Smooth muscle cell (in vitro differentiated cells): ENCODE measurements at regions not wholly inside any gene's neighbourhood (a gene's known extent, or its start where the extent isn't known, plus 50 kb on each side); places are given as distances from the start of the nearest gene placed in this dataset.

ENCODE experiments used
- DNase-seq: peaks from one replicate; lab custom pipeline; 2025; ENCODE audit not compliant: unreplicated experiment; lab: John Stamatoyannopoulos, UW
- H2AFZ ChIP-seq: fragments of 200-600 bp; sonication (generic); 2 replicates; pipeline ENCODE4 v1.6.0; 2016; ENCODE audit warnings: antibody characterized with exemption, low read depth, mild to moderate bottlenecking
- H3F3A ChIP-seq: fragments of 200-600 bp; sonication (generic); 2 replicates; pipeline ENCODE4 v1.6.0; 2017; ENCODE audit warnings: antibody characterized with exemption, low read depth
- H3K27ac ChIP-seq: fragments of 200-600 bp; sonication (generic); 2 replicates; pipeline ENCODE4 v1.5.1; 2016; ENCODE audit warnings: low read depth, mild to moderate bottlenecking
- H3K27me3 ChIP-seq: fragments of 200-600 bp; sonication (generic); 2 replicates; pipeline ENCODE4 v1.6.1; 2016; ENCODE audit warnings: low read depth, mild to moderate bottlenecking
- H3K36me3 ChIP-seq: fragments of 200-600 bp; sonication (generic); 2 replicates; pipeline ENCODE4 v1.5.1; 2016; ENCODE audit warnings: low read depth
- H3K4me1 ChIP-seq: fragments of 200-600 bp; sonication (generic); 2 replicates; pipeline ENCODE4 v1.5.1; 2016; ENCODE audit warnings: low read depth
- H3K4me2 ChIP-seq: fragments of 200-600 bp; sonication (generic); 2 replicates; pipeline ENCODE4 v1.6.0; 2016; ENCODE audit warnings: mild to moderate bottlenecking
- H3K4me3 ChIP-seq: fragments of 200-600 bp; sonication (generic); 2 replicates; pipeline ENCODE4 v1.5.1; 2016; ENCODE audit warnings: mild to moderate bottlenecking
- H3K79me2 ChIP-seq: fragments of 200-600 bp; sonication (generic); 2 replicates; pipeline ENCODE4 v1.6.0; 2016; ENCODE audit warnings: low read depth, mild to moderate bottlenecking
- H3K9ac ChIP-seq: fragments of 200-600 bp; sonication (generic); 2 replicates; pipeline ENCODE4 v1.6.0; 2016; ENCODE audit warnings: low read depth
- H3K9me3 ChIP-seq: fragments of 200-600 bp; sonication (generic); replicated peaks from 2 replicates; pipeline ENCODE4 v1.5.1; 2016; ENCODE audit warnings: low read depth
- H4K20me1 ChIP-seq: fragments of 200-600 bp; sonication (generic); 2 replicates; pipeline ENCODE4 v1.6.0; 2016; ENCODE audit warnings: low read depth
- WGBS: methylation state at CpG from one replicate; pipeline ENCODE4 v1.1.7; 2016; ENCODE audit warnings: low lambda C conversion rate; 5-methylcytosine and 5-hydroxymethylcytosine counted together
- TF ChIP-seq, protein P1 (sequence below): fragments of 200-600 bp; sonication (generic); IDR thresholded peaks from 2 replicates; pipeline ENCODE4 v1.5.1; 2017; ENCODE audit warnings: borderline replicate concordance, mild to moderate bottlenecking, antibody characterized with exemption; ENCODE audit not compliant: insufficient read depth, poor library complexity, severe bottlenecking

DNA sequence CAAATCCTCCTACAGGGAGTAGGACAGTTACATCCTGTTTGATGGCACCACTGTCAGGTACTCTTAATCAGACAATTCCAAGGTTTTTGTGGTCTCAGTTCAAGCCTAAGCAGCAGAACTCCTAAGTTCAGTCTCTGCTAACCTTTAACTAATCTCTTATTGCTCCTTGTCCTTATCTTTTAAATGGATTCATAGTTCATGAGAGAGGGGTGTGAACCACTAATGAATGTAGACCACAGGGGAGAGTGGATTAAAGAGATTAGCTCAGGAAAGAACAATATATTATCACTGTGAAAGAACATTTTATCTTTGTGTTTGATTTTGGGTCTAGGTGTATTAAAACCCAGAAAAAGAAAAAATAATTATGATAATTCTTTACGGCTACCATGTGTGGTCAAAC, 168.9 kb downstream of the DCK start:
- H3K9me3 ChIP-seq, result no peaks in the 10 kb centered on the region
- TF ChIP-seq, protein P1, sequence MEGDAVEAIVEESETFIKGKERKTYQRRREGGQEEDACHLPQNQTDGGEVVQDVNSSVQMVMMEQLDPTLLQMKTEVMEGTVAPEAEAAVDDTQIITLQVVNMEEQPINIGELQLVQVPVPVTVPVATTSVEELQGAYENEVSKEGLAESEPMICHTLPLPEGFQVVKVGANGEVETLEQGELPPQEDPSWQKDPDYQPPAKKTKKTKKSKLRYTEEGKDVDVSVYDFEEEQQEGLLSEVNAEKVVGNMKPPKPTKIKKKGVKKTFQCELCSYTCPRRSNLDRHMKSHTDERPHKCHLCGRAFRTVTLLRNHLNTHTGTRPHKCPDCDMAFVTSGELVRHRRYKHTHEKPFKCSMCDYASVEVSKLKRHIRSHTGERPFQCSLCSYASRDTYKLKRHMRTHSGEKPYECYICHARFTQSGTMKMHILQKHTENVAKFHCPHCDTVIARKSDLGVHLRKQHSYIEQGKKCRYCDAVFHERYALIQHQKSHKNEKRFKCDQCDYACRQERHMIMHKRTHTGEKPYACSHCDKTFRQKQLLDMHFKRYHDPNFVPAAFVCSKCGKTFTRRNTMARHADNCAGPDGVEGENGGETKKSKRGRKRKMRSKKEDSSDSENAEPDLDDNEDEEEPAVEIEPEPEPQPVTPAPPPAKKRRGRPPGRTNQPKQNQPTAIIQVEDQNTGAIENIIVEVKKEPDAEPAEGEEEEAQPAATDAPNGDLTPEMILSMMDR, result no peak
- no peak overlapping the region for H3K27ac ChIP-seq
- no peak overlapping the region for H2AFZ ChIP-seq
- no peaks in the 10 kb centered on the region for H3K79me2 ChIP-seq
- H3F3A ChIP-seq, result no peaks in the 10 kb centered on the region
- no peaks in the 10 kb centered on the region for H3K36me3 ChIP-seq
- no peak overlapping the region for H3K9ac ChIP-seq
- H3K4me3 ChIP-seq, result no peak overlapping the region
- H4K20me1 ChIP-seq, result no peaks in the 10 kb centered on the region
- no peaks in the 10 kb centered on the region for H3K27me3 ChIP-seq
- DNase-seq, result no peak
- WGBS, result 100% methylated on average over 1 of the region's 1 CpG
- H3K4me2 ChIP-seq, result no peak overlapping the region
- H3K4me1 ChIP-seq, result no peaks in the 10 kb centered on the region

DNA sequence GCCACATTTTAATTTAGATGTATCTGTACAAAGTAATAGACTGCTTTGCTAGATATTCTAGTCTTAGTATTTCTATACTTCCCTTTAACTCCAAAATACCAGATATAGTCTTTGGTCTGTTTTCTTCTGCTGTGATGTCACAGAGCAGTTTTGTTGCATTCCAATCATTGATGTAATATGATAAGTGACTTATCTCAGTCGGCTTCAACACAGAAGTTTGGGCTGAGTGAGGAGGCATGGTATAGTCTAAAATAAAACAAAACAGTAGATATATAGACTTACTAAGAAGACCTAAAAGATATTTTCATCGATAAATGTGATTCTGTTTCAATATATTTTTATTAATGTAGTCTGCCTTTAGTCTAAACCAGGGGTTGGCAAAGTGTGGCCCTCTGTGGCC, 169.9 kb downstream of the DCK start:
- no peak for DNase-seq
- H3K27ac ChIP-seq, result no peak overlapping the region
- no peak overlapping the region for H3K9ac ChIP-seq
- H3K9me3 ChIP-seq, result no peaks in the 10 kb centered on the region
- H3K36me3 ChIP-seq, result no peaks in the 10 kb centered on the region
- TF ChIP-seq, protein P1, result no peak
- H2AFZ ChIP-seq, result peak overlapping the region; percentile 9
- H3K27me3 ChIP-seq, result no peaks in the 10 kb centered on the region
- no peaks in the 10 kb centered on the region for H4K20me1 ChIP-seq
- WGBS, result 41% methylated on average over 2 of the region's 2 CpGs
- no peaks in the 10 kb centered on the region for H3K4me1 ChIP-seq
- no peaks in the 10 kb centered on the region for H3K79me2 ChIP-seq
- no peaks in the 10 kb centered on the region for H3F3A ChIP-seq
- H3K4me2 ChIP-seq, result no peak overlapping the region
- no peak overlapping the region for H3K4me3 ChIP-seq

DNA sequence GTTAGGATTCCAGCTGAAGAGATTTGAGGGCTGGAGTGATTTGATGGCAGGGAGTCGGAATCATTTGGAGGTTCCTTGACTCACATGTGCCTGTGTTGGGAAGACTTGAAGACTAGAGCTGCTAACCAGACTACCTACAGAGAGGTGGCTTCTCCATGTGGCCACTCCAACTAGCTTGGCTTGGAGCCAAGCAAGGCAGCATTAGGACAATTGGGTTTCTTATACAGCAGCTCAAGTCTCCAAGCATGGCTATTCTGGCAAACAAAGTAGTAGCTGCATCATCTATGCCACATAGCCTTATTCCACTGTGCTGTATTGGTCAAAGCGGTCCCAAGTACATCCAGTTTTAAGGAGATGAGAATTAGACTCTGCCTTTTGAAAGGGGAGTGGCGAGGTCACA, 171.7 kb upstream of the SLC4A4 start:
- H3K27me3 ChIP-seq, result no peaks in the 10 kb centered on the region
- no peak overlapping the region for H3K4me2 ChIP-seq
- no peaks in the 10 kb centered on the region for H3F3A ChIP-seq
- 95% methylated on average over 3 of the region's 3 CpGs for WGBS
- no peaks in the 10 kb centered on the region for H3K36me3 ChIP-seq
- no peak overlapping the region for H3K27ac ChIP-seq
- H3K9me3 ChIP-seq, result no peaks in the 10 kb centered on the region
- H2AFZ ChIP-seq, result no peak overlapping the region
- H4K20me1 ChIP-seq, result no peaks in the 10 kb centered on the region
- no peak overlapping the region for H3K4me3 ChIP-seq
- H3K9ac ChIP-seq, result no peak overlapping the region
- TF ChIP-seq, protein P1, result no peak
- no peaks in the 10 kb centered on the region for H3K4me1 ChIP-seq
- H3K79me2 ChIP-seq, result no peaks in the 10 kb centered on the region
- DNase-seq, result no peak

DNA sequence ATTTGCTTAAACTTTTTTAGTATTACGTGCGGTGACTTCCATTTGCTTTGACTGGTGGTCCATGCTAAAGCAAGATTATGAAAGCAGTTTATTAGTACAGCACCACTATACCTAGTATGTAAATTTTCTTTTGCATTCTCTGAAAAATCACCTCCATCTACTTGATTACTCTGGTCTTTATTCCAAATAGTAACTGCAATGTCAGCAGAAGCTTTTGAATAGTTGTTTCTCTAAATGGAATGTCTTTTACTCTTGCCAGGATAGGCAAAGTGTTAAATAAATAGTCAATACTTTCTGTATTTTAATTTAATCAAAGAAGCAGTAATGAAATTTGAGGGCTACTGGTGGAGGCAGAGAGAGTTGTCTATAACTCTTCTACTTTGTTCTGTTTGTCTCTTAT, 167.2 kb upstream of the SLC4A4 start:
- Histone ChIP-seq H3K9me3 (no peaks in the 10 kb centered on the region), H3K27me3 (no peaks in the 10 kb centered on the region), H3K27ac (no peak overlapping the region), H2AFZ (no peak overlapping the region), H3K79me2 (no peaks in the 10 kb centered on the region), H3K4me2 (no peak overlapping the region), H3K4me1 (no peaks in the 10 kb centered on the region), H3K9ac (no peak overlapping the region), H3F3A (no peaks in the 10 kb centered on the region), H4K20me1 (no peaks in the 10 kb centered on the region), H3K36me3 (no peaks in the 10 kb centered on the region), H3K4me3 (no peak overlapping the region)
- TF ChIP-seq, protein P1, result no peak
- no peak for DNase-seq
- 98% methylated on average over 2 of the region's 2 CpGs for WGBS
